DMS153 treated with DMSO at 0.1 percent for 48 hours (cell line): ENCODE measurements at regions not wholly inside any gene's neighbourhood (a gene's known extent, or its start where the extent isn't known, plus 50 kb on each side); places are given as distances from the start of the nearest gene placed in this dataset.
"Not testable (repeated sequence)": the region's sequence is repeated elsewhere in the genome, so short reads cannot be mapped to it uniquely, and the experiment has no call there.

Source experiments
- DNase-seq: peaks from one replicate; lab custom pipeline; 2025; ENCODE audit not compliant: unreplicated experiment; lab: John Stamatoyannopoulos, UW

DNA sequence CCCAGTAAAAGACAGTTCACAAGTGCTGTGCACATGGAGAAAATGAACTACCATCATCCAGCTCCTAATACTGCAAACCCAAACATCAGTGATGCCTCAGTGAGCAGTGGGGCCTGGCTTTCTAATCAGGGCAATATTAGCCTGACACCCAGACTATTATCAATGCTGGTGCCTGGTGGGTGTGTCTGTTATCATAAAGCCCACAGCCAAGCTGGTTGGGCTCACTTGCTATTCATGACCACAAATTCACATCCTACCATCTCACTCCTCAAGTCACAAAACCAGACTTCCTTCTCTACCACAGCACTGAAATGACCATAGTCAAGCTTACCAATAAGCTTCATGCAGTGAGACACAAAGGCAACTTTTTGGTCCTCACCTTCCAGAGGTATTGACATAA, 180.8 kb upstream of the PLN start:
- no peak for DNase-seq

DNA sequence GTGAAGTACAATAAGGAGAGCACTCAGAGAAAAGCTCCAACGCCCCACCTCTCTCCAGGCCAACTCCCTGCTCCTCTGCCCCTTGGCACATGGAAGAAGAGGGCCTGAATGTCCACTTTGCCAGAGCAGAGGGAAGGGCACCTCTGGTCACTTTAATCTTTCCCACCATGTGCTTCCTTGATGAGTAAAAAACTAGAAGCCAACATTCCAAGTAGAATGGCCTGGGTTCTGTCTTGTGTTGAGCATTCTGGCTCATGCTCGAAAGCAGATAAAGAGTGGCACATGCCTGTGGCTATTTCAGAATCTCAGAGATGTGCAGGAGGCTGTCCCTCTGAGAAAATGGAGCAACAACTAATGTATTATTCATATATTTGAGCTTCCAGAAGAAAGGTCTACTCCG, 177.4 kb upstream of the PLN start:
- DNase-seq: no peak

DNA sequence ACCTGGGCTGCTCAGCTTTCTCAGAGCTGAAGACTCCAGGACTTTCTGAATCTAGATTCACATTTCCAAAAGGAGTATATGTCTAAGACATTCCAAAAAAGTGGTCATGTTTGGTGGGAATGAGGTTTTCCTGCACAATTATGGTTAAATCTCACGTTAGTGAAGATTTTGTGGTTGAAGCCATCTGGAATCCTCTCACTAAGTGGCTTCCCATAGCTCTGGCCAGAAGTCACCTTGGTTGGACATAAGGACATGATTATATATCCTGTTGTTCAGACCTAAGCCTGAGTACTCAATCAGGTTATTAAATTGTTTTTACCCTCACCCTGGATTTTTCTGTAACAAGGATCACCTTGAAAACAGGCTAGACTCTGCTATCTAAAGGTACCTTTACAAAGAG, 176.1 kb upstream of the PLN start:
- DNase-seq: no peak

DNA sequence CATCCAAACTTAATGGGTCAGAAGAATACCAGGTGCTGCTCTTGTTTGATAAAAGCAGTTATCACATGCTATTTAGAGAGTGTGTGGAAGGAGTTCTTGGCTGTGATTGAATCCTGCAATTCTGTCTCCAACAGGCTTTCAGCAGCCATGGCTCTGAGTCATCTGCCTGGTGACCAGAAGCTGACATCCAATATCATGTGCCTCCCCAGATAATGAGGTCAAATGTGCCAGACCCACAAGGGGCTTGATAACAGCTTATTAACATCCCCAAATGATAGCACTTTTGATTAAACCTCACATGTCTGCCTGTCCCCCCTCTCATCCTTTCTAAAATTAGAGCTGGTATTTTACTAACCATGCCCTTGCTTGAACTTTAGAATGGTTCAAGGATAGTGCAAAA, 175.7 kb upstream of the PLN start:
- DNase-seq: peak; percentile 16

DNA sequence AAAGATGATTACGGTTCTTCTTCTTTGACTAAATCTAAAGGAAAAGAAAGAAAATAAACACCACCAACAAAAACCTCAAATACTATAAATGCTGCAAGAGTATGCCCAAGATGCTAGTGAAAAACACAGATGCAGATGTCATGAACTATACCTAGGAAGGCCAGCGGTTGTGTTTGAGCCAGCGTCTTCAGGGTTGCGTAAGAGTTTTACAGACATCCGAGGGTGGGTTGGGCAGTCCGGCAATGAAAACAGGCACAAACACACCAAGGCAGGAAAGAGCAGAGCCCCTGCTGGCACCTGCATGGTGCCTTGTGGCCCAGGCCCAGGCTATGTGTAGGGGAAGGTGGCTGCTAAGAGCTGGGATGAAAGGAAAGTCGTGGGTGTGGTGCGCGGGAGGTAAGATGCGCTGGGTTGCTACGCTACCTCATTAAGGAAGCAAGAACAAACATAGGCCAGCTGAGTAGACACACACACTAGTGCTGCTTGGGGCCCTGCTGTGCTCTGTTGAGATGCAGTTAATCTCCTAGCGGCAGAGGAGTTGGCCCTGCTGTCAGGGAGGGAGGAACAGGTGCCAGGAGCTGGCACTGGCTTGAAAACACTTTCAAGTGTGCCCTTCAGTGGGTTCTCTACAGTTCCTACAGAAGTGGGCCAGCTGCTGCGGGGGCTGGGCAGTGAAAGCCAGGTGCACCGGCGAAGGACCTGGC, 170.2 kb upstream of the PLN start:
- peak; percentile 91 for DNase-seq

DNA sequence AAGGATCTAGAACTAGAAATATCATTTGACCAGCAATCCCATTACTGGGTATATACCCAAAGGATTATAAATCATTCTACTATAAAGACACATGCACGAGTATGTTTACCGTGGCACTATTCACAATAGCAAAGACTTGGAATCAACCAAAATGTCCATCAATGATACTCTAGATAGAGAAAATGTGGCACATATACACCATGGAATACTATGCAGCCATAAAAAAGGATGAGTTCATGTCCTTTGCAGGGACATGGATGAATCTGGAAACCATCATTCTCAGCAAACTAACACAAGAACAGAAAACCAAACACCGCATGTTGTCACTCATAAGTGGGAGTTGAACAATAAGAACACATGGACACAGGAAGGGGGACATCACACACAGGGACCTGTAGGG, 167.5 kb upstream of the PLN start:
- not testable (repeated sequence) for DNase-seq

DNA sequence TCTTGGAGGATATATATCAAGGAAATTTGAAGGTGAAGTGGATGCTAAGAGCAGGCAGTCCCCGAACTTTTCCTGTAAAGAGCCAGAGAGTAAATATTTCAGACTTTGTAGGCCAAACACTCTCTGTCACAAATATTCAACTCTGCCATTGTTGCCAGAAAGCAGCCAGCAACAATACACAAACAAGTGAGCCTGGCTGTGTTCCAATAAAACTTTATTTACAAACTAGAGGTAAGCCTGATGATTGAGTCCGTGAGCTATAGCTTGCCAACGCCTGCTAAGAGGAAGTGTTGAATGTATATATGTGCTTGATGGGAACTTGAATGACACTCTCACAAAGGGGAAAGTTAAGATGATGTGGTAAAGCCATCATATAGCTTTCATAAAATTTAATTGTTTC, 166.0 kb upstream of the PLN start:
- DNase-seq: no peak

DNA sequence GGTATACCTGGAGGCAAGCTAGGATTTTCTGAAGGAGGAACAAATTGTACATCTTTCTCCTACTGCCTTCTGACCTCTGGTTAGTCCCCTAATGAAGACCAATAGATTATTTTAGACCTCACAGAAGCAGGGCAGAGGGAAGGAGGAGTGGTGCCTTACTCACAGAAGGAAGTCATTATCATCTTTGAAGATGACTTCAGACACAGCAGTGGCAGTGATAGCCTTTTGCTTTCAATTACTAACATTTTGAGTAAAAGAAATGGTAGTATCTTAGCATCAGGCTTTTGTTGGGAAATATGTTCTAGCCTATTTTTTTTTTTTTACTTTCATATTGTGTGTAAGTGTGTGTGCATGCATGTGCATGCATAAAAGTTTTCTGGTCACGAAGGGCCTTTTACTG, 164.2 kb upstream of the PLN start:
- DNase-seq: no peak

DNA sequence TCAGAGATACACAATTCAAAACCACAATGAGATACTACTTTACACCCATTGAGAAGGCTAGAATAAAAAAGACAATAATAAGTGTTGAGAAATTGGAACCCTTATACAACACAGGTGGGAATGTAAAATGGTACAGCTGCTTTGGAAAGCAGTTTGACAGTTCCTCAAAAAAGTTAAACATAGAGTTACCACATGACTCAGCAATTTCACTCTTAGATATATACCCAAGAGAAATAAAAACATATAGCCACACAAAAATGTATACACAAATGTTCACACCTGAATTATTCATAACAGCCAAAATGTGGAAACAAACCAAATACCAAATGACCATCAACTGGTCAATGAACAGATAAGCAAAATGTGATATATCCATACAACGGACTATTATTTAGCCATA, 161.1 kb upstream of the PLN start:
- DNase-seq: no peak

DNA sequence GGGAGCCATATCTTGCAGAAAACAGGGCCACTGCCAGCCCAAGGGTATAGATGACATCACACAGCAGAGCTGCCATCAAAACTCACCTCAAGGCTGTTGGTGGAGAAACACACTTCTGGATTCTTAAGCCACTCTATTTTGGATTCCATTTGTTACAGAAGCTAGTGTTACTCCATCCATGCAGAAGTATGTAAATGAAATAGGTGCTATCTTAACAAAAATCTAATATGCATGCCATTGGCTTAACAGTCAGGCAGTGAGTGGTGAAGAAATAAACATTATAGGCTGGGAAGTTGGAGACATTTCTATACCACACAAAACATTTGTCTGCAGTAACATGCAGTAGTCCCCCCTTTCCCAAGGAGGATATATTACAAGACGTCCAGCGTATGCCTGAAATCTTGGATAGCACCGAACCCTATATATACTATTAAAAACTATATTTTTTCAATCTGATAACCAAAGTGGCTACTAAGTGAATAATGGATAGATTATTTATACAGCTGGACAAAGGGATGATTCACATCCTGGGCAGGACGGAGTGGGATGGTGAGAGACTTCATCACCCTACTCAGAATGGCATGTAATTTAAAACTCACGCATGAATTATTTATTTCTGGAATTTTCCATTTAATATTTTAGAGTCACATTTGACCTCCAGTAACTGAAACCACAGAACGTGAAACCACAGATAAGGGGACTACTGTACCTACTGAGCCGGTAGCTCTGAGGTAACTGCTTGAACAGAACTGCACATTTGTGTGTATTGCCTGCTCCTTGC, 160.0 kb upstream of the PLN start:
- no peak for DNase-seq

DNA sequence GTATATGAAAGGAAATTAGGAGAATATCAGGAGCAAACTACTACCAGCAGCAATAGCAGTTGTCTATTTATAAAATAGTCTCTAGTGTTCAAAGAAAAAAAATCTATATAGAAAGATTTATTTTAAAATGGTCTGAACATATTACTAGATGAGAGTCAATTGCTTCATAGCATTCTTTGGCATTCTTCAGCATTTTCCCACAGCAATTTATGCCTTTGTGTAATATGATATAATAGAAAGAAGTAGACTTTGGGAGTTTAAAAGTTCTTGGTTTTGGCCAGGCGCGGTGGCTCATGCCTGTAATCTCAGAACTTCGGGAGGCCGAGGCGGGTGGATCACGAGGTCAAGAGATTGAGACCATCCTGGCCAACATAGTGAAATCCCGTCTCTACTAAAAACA, 157.0 kb upstream of the PLN start:
- DNase-seq: no peak

DNA sequence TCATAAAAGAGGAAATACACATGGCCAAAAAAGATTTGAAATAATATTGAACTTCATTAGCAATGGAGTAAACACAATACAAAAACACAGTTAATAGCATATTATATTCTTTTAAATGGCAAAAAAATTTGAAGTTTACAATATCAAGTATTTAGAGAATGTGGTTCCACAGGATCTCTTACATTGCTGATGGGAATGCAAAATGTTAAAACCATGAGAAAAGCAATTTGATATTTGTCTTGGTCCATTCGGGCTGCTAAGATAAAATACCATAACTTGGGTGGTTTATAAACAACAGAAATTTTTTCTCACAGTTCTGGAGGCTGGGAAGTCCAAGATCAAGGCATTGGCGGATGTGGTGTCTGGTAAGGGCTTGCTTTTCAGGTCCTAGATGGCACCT, 154.0 kb upstream of the PLN start:
- DNase-seq: no peak

DNA sequence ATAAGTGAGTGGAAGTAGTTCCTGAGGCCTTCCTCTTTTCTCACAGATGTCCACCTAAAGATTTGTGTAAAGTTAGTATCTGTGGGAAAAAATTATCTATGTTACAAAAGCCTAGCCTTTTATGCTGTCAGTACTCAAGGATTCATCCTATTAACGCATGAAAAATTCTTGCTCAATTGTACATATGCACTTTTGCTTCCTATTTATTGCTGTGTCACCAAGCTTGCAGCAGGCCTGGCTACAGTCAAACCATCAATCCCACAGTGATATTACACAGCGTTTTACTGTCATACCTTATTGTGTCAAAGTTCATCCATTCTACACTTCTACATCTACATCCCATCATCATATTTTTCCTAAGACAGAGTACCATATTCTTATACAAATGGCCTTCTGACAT, 151.1 kb upstream of the PLN start:
- DNase-seq: no peak

DNA sequence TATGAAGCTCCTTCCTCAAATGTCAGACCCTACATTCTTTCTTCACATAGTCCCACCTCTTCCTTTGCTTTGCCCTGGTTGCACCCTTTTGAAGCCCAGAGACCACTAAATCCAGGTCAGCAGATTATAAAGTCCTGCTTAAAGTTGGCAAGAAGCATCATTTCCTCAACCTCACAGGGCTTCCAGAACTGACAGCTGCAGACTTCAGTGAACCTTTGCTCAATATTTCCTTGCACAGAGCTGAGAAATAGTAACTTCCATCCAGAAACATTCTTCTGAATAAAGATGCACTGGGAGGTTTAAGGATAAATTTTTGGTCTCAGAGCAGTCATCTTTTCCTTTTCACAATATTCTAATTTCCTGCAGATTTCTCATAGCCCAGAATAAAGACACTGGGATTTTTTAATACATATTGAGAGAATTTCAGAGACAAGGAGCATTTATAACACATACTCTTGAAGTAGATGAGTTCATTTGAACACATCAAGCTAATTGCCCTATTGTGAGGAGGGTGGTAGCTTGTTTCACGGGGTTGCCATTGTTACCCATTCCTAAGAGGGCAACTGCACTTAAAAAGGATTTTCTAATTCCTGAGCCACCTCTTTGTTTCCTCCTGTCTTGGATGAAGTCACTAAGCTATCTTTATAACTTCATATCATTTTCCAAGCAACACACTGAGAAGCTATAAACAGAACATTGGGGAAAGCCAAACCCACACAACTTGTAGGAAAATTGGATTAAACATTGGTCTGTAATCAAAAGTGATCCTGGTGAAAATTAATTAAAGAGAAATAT, 150.2 kb upstream of the PLN start:
- no peak for DNase-seq

DNA sequence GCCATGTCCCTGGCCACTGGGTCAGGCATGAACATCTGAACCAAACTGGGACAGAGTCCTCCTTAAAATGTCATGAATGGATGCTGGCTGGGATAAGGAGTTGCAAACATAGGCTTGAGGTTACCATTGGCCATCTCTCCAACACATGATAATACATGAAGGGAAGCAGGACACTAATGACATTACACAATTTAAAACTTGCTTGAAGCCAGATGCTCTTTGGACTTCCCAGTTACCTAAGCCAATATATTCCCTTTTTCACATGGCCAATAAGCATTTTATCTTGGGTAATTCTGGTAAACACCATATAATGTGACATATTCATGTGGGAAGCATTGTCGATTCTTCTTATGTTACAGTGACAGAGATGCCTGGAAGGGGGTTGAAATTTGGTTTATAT, 148.0 kb upstream of the PLN start:
- no peak for DNase-seq

DNA sequence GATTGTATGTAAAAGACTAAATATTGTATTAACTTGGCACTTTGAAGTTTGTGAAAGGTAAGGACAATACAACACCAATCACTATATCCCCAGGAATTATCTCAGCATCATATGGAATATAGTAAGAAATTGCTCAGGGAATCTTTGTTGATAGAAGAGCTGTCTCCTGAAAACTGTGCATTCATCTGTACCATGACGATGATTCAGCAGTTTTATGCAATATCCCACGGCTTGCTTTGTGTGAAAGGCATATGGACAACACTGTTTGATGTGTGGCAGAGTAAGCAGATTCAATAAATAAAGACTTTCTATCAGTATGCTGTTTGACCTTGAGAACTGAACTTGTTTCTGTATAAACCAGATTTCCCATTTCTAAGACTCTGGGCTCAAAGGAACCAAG, 147.5 kb upstream of the PLN start:
- DNase-seq: no peak

DNA sequence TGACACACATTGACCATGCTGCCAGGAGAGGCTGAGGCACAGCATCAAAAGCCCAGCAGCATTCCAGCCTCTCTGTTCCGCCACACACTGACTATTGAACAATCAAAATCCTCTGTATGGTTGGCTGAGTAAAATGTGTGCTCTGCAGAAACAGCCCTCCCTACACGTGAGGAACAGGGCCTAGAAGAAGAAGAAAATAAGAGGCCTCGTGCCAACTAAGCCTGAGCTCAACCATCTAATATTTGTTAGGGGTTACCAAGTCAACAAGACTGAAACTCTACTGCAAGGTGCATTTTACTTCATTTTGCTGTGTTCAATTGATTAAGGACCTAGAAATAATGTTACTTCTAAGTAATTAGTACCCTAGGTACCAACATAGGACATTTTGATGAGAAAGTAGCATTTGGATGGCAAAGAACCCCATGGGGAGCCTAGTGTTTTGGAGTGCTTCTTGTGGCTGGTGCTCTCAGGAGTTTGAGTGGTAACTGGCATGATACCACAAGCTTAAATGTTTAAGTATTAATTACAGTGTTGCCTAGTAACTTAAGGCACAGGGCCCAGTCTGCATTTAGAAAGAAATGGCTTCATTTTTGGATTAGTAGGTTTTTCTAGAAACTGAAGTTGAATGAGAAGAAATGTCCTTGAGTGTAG, 146.6 kb upstream of the PLN start:
- DNase-seq: no peak

DNA sequence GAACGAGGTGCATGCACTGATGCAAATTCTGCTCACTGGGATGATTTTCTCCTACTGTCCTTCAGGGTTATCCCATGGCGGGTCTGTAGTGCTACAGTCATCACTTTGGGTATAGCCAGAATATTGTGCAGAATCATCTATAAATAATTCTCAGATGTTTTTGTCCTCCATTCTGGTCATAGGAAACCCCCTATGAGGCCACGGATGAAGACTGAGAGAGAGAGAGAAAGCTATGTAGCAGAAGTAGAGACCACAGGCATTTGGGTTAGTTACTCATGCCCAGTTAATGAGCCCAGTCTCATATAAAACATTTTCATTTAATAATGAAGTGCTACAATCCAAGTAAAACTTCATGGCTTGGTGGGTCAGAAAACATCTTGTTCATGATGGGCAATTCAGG, 145.1 kb upstream of the PLN start:
- DNase-seq: no peak

DNA sequence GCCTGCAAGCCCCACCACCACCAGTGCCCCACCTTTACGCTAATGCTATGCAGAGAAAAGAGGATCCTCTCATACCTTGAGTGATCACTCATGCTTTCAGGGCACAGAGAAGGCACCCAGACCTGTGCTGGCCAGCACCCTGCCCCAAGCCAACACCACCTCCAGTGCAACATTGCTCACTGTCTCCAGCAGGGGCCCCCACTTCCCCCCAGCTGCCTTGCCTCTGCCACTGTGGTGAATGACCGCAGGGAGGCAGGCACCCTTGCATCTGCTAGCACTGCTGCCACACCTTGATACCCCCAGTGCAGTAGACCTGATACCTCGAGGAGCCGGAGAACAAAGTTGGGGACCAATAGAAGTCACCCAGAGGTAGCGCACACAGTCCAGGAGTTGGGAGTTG, 139.2 kb upstream of the PLN start:
- no peak for DNase-seq

DNA sequence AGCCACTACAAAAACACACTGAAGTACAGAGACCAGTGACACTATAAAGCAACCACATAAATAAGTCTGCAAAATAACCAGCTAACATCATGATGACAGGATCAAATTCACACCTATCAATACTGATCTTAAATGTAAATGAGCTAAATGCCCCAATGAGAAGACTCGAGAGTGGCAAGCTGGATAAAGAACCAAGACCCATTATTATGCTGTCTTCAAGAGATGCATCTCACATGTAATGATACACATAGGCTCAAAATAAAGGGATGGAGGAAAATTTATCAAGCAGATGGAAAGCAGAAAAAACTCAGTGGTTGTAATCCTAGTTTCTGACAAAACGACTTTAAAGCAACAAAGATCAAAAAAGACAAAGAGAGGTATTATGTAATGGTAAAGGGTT, 138.1 kb upstream of the PLN start:
- no peak for DNase-seq
